Breast epithelium (tissue), 3 donors: ENCODE measurements at regions not wholly inside any gene's neighbourhood (a gene's known extent, or its start where the extent isn't known, plus 50 kb on each side); places are given as distances from the start of the nearest gene placed in this dataset.

ENCODE experiments used
- POLR2A ChIP-seq: fragments of 450-650 bp; IDR thresholded peaks from one replicate; pipeline ENCODE4 v1.6.1; 2016; ENCODE audit warnings: antibody characterized with exemption, mild to moderate bottlenecking, moderate library complexity
- TF ChIP-seq, protein P1 (sequence below), 3 donors: fragments of 450-650 bp; IDR thresholded peaks; one replicate each; pipeline ENCODE4 v1.5.1; 2016 to 2017; ENCODE audit warnings: antibody characterized with exemption in 3 of 3, mild to moderate bottlenecking in 3 of 3, moderate library complexity in 3 of 3

GRCh38 chr9:95732802-95733688, 142.4 kb upstream of the ERCC6L2 start:
- no peak for TF ChIP-seq POLR2A
- TF ChIP-seq, protein P1, sequence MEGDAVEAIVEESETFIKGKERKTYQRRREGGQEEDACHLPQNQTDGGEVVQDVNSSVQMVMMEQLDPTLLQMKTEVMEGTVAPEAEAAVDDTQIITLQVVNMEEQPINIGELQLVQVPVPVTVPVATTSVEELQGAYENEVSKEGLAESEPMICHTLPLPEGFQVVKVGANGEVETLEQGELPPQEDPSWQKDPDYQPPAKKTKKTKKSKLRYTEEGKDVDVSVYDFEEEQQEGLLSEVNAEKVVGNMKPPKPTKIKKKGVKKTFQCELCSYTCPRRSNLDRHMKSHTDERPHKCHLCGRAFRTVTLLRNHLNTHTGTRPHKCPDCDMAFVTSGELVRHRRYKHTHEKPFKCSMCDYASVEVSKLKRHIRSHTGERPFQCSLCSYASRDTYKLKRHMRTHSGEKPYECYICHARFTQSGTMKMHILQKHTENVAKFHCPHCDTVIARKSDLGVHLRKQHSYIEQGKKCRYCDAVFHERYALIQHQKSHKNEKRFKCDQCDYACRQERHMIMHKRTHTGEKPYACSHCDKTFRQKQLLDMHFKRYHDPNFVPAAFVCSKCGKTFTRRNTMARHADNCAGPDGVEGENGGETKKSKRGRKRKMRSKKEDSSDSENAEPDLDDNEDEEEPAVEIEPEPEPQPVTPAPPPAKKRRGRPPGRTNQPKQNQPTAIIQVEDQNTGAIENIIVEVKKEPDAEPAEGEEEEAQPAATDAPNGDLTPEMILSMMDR (IDR thresholded peaks at IDR 0.05), result no peak
